Upper lobe of left lung (tissue), 6 donors: ENCODE measurements at regions not wholly inside any gene's neighbourhood (a gene's known extent, or its start where the extent isn't known, plus 50 kb on each side); places are given as distances from the start of the nearest gene placed in this dataset.
"Not testable (repeated sequence)": the region's sequence is repeated elsewhere in the genome, so short reads cannot be mapped to it uniquely, and the experiment has no call there.

Experiments
- ATAC-seq, 2 donors: fragments of 200-7000 bp; cut with Tn5 transposase; one replicate each; pipeline ENCODE4 v1.9.1; 2022; ENCODE audit warnings: mild to moderate bottlenecking in 2 of 2, moderate library complexity in 2 of 2; ENCODE audit not compliant: low FRiP score in 2 of 2
- DNase-seq, 2 donors: peaks; one replicate each; pipeline ENCODE4 v3.0.0-alpha.2; 2019 to 2020
- H3K27ac ChIP-seq, 4 donors: fragments of 200-600 bp; sonication (generic); one replicate each; pipeline ENCODE4 v1.5.1; 2016 to 2019
- H3K27me3 ChIP-seq, 4 donors: fragments of 200-600 bp; sonication (generic); one replicate each; pipeline ENCODE4 v1.5.1; 2017 to 2019
- H3K36me3 ChIP-seq, 4 donors: fragments of 200-600 bp; sonication (generic); one replicate each; pipeline ENCODE4 v1.5.1; 2016 to 2019
- H3K4me1 ChIP-seq, 4 donors: fragments of 200-600 bp; sonication (generic); one replicate each; pipeline ENCODE4 v1.5.1; 2018 to 2019
- H3K4me3 ChIP-seq, 4 donors: fragments of 200-600 bp; sonication (generic); one replicate each; pipeline ENCODE4 v1.5.1; 2017 to 2019; ENCODE audit warnings: mild to moderate bottlenecking in 2 of 4, moderate library complexity in 1 of 4
- H3K9me3 ChIP-seq, 4 donors: fragments of 200-600 bp; sonication (generic); one replicate each; pipeline ENCODE4 v1.5.1; 2018 to 2019
- EP300 ChIP-seq, 4 donors: sonication (generic); formaldehyde crosslinking; IDR thresholded peaks; one replicate each; pipeline ENCODE4 v1.5.1; 2017; ENCODE audit warnings: antibody characterized with exemption in 4 of 4, control low read depth in 2 of 4
- POLR2A ChIP-seq, 4 donors: fragments of 450-650 bp; IDR thresholded peaks; one replicate each; pipeline ENCODE4 v1.5.1; 2016 to 2017; ENCODE audit warnings: antibody characterized with exemption in 4 of 4, mild to moderate bottlenecking in 2 of 4
- POLR2AphosphoS5 ChIP-seq, 2 donors: sonication (generic); formaldehyde crosslinking; IDR thresholded peaks; one replicate each; pipeline ENCODE4 v1.5.1; 2017; ENCODE audit warnings: antibody characterized with exemption in 2 of 2
- WGBS, 2 donors: methylation state at CpG; one replicate each; pipeline ENCODE4 v1.1.5; 2017 to 2018; 5-methylcytosine and 5-hydroxymethylcytosine counted together
- TF ChIP-seq, protein P1 (sequence below), 6 experiments: fragments of 450-650 bp in 4 of 6; fragments of 200-600 bp in 2 of 6; sonication (generic) in 2 of 6; IDR thresholded peaks; one replicate each; pipeline ENCODE4 v1.5.1; 2016 to 2019; ENCODE audit warnings: antibody characterized with exemption in 6 of 6
- donor health status: DM: no; HTN: no; CAD: no; lungs with moderate emphysema.
- donor health status: DM: no; HTN: yes; CAD: no; lungs with severe emphysema.

DNA sequence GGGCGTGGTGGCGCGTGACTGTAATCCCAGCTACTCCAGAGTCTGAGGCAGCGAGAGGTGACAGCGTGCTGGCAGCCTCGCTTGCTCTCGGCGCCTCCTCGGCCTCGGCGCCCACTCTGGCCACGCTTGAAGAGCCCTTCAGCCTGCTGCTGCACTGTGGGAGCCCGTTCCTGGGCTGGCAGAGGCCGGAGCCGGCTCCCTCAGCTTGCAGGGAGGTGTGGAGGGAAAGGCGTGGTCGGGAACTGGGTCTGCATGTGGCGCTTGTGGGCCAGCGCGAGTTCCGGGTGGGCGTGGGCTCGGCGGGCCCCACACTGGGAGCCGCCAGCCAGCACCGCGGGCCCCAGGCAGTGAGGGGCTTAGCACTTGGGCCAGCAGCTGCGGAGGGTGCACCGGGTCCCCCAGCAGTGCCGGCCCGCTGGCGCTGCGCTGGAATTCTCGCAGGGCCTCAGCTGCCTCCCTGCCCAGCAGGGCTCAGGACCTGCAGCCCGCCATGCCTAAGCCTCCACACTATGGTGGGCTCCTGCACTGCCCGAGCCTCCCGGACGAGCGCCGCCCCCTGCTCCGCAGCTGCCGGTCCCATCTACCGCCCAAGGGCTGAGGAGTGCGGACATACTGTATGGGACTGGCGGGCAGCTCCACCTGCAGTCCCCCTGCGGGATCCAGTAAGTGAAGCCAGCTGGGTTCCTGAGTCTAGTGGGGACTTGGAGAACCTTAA lies 1093.3 kb upstream of the CDH8 start:
- Histone ChIP-seq H3K27ac (no peak overlapping the region), H3K9me3 (peaks cover 0 to 12% (median 3%) of the 10 kb centered on the region in 4 donors), H3K4me1 (no peaks in the 10 kb centered on the region), H3K27me3 (no peaks in the 10 kb centered on the region), H3K4me3 (no peak overlapping the region), H3K36me3 (no peaks in the 10 kb centered on the region)
- ATAC-seq (no peak), DNase-seq (peak in 1 of 2 donors; percentile 68)
- 94 to 96% methylated on average over 16 to 44 of the region's 46 CpGs for WGBS, 2 donors
- TF ChIP-seq POLR2A (IDR thresholded peaks at IDR 0.05), result no peak
- TF ChIP-seq EP300 (IDR thresholded peaks at IDR 0.05), result no peak
- TF ChIP-seq, protein P1, sequence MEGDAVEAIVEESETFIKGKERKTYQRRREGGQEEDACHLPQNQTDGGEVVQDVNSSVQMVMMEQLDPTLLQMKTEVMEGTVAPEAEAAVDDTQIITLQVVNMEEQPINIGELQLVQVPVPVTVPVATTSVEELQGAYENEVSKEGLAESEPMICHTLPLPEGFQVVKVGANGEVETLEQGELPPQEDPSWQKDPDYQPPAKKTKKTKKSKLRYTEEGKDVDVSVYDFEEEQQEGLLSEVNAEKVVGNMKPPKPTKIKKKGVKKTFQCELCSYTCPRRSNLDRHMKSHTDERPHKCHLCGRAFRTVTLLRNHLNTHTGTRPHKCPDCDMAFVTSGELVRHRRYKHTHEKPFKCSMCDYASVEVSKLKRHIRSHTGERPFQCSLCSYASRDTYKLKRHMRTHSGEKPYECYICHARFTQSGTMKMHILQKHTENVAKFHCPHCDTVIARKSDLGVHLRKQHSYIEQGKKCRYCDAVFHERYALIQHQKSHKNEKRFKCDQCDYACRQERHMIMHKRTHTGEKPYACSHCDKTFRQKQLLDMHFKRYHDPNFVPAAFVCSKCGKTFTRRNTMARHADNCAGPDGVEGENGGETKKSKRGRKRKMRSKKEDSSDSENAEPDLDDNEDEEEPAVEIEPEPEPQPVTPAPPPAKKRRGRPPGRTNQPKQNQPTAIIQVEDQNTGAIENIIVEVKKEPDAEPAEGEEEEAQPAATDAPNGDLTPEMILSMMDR (IDR thresholded peaks at IDR 0.05), result no peak
- no peak for TF ChIP-seq POLR2AphosphoS5 (IDR thresholded peaks at IDR 0.05)

DNA sequence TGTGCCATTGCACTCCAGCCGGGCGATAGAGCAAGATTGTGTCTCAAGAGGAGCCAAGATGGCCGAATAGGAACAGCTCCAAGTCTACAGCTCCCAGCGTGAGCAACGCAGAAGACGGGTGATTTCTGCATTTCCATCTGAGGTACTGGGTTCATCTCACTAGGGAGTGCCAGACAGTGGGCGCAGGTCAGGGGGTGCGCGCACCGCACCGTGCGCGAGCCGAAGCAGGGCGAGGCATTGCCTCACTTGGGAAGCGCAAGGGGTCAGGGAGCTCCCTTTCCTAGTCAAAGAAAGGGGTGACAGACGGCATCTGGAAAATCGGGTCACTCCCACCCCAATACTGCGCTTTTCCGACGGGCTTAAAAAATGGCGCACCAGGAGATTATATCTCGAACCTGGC lies 1083.7 kb upstream of the CDH8 start:
- not testable (repeated sequence) for ATAC-seq, H3K9me3 ChIP-seq, H3K4me3 ChIP-seq, H3K27ac ChIP-seq, H3K4me1 ChIP-seq, H3K36me3 ChIP-seq, H3K27me3 ChIP-seq
- DNase-seq, result peak in 1 of 2 donors; percentile 45
- 96% methylated on average over 23 of the region's 23 CpGs for WGBS, 2 donors

DNA sequence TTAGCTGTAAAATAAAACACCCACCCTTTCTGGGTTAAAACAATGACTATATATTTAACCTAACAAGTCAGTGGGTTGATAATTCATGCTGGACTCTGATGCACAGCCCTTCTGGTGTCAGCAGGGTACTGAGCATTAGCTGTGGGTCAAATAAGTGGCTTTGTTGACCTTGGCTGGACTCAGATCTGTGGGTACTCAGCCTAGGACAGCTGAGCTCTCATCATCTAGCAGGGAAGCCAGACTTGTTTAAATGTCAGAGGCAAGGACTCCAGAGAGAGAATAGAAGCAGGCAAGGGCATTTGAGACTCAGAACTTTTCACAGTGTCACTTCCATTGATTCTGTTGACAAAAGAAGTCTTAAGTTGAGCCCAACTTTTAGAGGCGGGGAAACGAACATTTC lies 1063.8 kb upstream of the CDH8 start:
- Histone ChIP-seq H3K9me3 (no peaks in the 10 kb centered on the region), H3K4me1 (no peaks in the 10 kb centered on the region), H3K27me3 (no peaks in the 10 kb centered on the region), H3K4me3 (no peak overlapping the region), H3K36me3 (no peaks in the 10 kb centered on the region), H3K27ac (no peak overlapping the region)
- 80 to 92% methylated on average over 2 of the region's 2 CpGs for WGBS, 2 donors
- ATAC-seq (no peak), DNase-seq (no peak)
- no peak for TF ChIP-seq POLR2AphosphoS5 (IDR thresholded peaks at IDR 0.05)
- TF ChIP-seq, protein P1 (IDR thresholded peaks at IDR 0.05), result no peak
- TF ChIP-seq POLR2A (IDR thresholded peaks at IDR 0.05), result no peak
- no peak for TF ChIP-seq EP300 (IDR thresholded peaks at IDR 0.05)

DNA sequence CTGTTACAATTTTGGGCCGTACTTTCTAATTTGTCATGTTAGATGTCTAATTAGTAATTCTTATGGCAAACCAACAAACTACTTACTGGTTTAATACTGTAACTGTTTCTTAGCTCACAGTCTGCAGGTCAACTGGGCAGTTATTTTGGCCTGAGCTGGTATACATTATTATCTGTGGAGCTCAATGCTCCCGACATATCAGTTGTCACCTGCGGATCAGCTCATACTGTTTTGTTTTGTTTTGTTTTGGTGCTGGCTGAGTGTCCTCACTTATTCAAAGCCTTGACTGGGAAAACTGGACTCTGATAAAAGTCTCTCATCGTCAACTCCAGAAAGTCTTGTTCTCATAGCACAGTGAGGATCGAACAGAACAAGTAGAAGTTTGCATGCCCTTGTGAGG lies 1060.6 kb upstream of the CDH8 start:
- ATAC-seq (no peak), DNase-seq (no peak)
- no peaks in the 10 kb centered on the region for H3K4me1 ChIP-seq
- no peak overlapping the region for H3K4me3 ChIP-seq
- no peak for TF ChIP-seq POLR2AphosphoS5 (IDR thresholded peaks at IDR 0.05)
- TF ChIP-seq POLR2A (IDR thresholded peaks at IDR 0.05), result no peak
- TF ChIP-seq, protein P1 (IDR thresholded peaks at IDR 0.05), result no peak
- TF ChIP-seq EP300 (IDR thresholded peaks at IDR 0.05), result no peak
- no peaks in the 10 kb centered on the region for H3K27me3 ChIP-seq
- no peak overlapping the region for H3K27ac ChIP-seq
- no peaks in the 10 kb centered on the region for H3K36me3 ChIP-seq
- no peaks in the 10 kb centered on the region for H3K9me3 ChIP-seq
- WGBS, 2 donors, result 80 to 94% methylated on average over 5 of the region's 5 CpGs

DNA sequence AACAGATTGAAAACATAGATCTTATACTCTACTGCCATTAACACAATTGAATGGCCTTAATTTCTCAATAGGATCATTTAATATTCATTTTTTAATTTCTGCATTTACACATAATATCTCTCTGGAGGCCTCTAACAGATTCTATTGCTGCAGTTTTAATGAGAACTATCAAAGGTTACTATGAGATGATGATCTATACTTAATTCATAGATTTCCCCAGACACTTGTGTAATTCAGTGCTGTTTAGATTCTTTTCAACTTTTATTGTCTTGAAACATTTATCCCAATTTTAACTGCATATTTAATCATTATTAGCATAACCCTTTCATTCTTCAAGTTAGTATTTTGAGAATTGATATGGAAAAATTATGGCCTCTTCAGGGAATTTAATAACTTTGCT lies 1056.5 kb upstream of the CDH8 start:
- no peaks in the 10 kb centered on the region for H3K4me1 ChIP-seq
- no peaks in the 10 kb centered on the region for H3K36me3 ChIP-seq
- H3K4me3 ChIP-seq, result no peak overlapping the region
- ATAC-seq (no peak), DNase-seq (no peak)
- no peaks in the 10 kb centered on the region for H3K9me3 ChIP-seq
- TF ChIP-seq POLR2AphosphoS5 (IDR thresholded peaks at IDR 0.05), result no peak
- TF ChIP-seq EP300 (IDR thresholded peaks at IDR 0.05), result no peak
- TF ChIP-seq POLR2A (IDR thresholded peaks at IDR 0.05), result no peak
- TF ChIP-seq, protein P1 (IDR thresholded peaks at IDR 0.05), result no peak
- H3K27ac ChIP-seq, result no peak overlapping the region
- no peaks in the 10 kb centered on the region for H3K27me3 ChIP-seq
